ENCODE measurements at regions not wholly inside any gene's neighbourhood (a gene's known extent, or its start where the extent isn't known, plus 50 kb on each side); places are given as distances from the start of the nearest gene placed in this dataset.

DNA sequence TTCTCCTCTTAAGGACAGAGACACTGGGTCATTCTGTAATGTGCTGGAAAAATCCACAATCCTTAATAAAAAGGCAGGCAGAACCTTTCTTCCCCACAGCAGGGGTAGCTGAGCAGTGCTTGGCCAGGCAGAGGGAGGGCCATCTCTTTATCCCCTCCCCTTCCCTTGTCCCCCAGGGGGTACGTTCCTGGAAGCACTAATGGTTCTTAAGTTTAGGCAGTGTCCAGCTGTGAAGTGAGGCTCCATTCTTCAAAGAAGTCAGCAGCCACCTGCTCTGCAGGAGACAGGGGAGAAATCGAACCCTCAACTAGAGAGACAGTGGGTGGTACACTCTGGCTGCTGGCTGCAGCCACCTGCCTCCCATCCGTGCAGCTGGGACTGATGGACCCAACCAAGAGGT is 533.9 kb upstream of the CDH11 start (continued):
- TF ChIP-seq, protein P1, sequence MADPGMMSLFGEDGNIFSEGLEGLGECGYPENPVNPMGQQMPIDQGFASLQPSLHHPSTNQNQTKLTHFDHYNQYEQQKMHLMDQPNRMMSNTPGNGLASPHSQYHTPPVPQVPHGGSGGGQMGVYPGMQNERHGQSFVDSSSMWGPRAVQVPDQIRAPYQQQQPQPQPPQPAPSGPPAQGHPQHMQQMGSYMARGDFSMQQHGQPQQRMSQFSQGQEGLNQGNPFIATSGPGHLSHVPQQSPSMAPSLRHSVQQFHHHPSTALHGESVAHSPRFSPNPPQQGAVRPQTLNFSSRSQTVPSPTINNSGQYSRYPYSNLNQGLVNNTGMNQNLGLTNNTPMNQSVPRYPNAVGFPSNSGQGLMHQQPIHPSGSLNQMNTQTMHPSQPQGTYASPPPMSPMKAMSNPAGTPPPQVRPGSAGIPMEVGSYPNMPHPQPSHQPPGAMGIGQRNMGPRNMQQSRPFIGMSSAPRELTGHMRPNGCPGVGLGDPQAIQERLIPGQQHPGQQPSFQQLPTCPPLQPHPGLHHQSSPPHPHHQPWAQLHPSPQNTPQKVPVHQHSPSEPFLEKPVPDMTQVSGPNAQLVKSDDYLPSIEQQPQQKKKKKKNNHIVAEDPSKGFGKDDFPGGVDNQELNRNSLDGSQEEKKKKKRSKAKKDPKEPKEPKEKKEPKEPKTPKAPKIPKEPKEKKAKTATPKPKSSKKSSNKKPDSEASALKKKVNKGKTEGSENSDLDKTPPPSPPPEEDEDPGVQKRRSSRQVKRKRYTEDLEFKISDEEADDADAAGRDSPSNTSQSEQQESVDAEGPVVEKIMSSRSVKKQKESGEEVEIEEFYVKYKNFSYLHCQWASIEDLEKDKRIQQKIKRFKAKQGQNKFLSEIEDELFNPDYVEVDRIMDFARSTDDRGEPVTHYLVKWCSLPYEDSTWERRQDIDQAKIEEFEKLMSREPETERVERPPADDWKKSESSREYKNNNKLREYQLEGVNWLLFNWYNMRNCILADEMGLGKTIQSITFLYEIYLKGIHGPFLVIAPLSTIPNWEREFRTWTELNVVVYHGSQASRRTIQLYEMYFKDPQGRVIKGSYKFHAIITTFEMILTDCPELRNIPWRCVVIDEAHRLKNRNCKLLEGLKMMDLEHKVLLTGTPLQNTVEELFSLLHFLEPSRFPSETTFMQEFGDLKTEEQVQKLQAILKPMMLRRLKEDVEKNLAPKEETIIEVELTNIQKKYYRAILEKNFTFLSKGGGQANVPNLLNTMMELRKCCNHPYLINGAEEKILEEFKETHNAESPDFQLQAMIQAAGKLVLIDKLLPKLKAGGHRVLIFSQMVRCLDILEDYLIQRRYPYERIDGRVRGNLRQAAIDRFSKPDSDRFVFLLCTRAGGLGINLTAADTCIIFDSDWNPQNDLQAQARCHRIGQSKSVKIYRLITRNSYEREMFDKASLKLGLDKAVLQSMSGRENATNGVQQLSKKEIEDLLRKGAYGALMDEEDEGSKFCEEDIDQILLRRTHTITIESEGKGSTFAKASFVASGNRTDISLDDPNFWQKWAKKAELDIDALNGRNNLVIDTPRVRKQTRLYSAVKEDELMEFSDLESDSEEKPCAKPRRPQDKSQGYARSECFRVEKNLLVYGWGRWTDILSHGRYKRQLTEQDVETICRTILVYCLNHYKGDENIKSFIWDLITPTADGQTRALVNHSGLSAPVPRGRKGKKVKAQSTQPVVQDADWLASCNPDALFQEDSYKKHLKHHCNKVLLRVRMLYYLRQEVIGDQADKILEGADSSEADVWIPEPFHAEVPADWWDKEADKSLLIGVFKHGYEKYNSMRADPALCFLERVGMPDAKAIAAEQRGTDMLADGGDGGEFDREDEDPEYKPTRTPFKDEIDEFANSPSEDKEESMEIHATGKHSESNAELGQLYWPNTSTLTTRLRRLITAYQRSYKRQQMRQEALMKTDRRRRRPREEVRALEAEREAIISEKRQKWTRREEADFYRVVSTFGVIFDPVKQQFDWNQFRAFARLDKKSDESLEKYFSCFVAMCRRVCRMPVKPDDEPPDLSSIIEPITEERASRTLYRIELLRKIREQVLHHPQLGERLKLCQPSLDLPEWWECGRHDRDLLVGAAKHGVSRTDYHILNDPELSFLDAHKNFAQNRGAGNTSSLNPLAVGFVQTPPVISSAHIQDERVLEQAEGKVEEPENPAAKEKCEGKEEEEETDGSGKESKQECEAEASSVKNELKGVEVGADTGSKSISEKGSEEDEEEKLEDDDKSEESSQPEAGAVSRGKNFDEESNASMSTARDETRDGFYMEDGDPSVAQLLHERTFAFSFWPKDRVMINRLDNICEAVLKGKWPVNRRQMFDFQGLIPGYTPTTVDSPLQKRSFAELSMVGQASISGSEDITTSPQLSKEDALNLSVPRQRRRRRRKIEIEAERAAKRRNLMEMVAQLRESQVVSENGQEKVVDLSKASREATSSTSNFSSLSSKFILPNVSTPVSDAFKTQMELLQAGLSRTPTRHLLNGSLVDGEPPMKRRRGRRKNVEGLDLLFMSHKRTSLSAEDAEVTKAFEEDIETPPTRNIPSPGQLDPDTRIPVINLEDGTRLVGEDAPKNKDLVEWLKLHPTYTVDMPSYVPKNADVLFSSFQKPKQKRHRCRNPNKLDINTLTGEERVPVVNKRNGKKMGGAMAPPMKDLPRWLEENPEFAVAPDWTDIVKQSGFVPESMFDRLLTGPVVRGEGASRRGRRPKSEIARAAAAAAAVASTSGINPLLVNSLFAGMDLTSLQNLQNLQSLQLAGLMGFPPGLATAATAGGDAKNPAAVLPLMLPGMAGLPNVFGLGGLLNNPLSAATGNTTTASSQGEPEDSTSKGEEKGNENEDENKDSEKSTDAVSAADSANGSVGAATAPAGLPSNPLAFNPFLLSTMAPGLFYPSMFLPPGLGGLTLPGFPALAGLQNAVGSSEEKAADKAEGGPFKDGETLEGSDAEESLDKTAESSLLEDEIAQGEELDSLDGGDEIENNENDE (IDR thresholded peaks at IDR 0.05; ENCODE audit: insufficient replicate concordance, low read length): no peak
- no peak for TF ChIP-seq NANOG (IDR thresholded peaks at IDR 0.05; ENCODE audit: insufficient read depth, low read depth, low read length, poor library complexity, severe bottlenecking)
- no peak for TF ChIP-seq SP1 (IDR thresholded peaks at IDR 0.05; ENCODE audit: low read depth, low read length)

Data from H1 (cell line).